Endodermal cell (in vitro differentiated cells): ENCODE measurements at regions not wholly inside any gene's neighbourhood (a gene's known extent, or its start where the extent isn't known, plus 50 kb on each side); places are given as distances from the start of the nearest gene placed in this dataset.

Source experiments
- DNase-seq: peaks from one replicate; pipeline ENCODE4 v3.0.0-alpha.2; 2017
- H3K27ac ChIP-seq: 2 replicates; pipeline ENCODE4 v1.5.1; 2013; ENCODE audit warnings: mild to moderate bottlenecking, low read depth, low read length, moderate library complexity
- H3K27me3 ChIP-seq: 2 replicates; pipeline ENCODE4 v1.6.1; 2013; ENCODE audit warnings: mild to moderate bottlenecking, low read length, moderate library complexity; ENCODE audit not compliant: insufficient read depth, control insufficient read depth, poor library complexity, severe bottlenecking
- H3K36me3 ChIP-seq: 2 replicates; pipeline ENCODE4 v1.7.0; 2013; ENCODE audit warnings: mild to moderate bottlenecking, low read length, moderate library complexity; ENCODE audit not compliant: control insufficient read depth, insufficient read depth
- H3K4me1 ChIP-seq: one replicate; pipeline ENCODE4 v1.7.0; 2013; ENCODE audit warnings: low read length; ENCODE audit not compliant: control insufficient read depth, insufficient read depth
- H3K4me3 ChIP-seq: 2 replicates; pipeline ENCODE4 v1.5.1; 2013; ENCODE audit warnings: mild to moderate bottlenecking, low read length, moderate library complexity
- H3K9ac ChIP-seq: 2 replicates; pipeline ENCODE4 v1.6.1; 2013; ENCODE audit warnings: mild to moderate bottlenecking, low read length, moderate library complexity; ENCODE audit not compliant: poor library complexity, severe bottlenecking; ENCODE audit errors: extremely low read depth
- H3K9me3 ChIP-seq: 2 replicates; pipeline ENCODE4 v1.6.1; 2013; ENCODE audit warnings: mild to moderate bottlenecking, low read length, moderate library complexity; ENCODE audit not compliant: control insufficient read depth
- H3K27ac Mint-ChIP-seq: 2 replicates; pipeline ENCODE4 v1.8.0; 2020; ENCODE audit warnings: mixed read lengths
- H3K27me3 Mint-ChIP-seq: 2 replicates; pipeline ENCODE4 v1.8.0; 2021; ENCODE audit warnings: mild to moderate bottlenecking, mixed read lengths; ENCODE audit not compliant: insufficient read depth
- H3K36me3 Mint-ChIP-seq: 2 replicates; pipeline ENCODE4 v1.8.0; 2020; ENCODE audit warnings: low read depth, mixed read lengths
- H3K4me1 Mint-ChIP-seq: 2 replicates; pipeline ENCODE4 v1.8.0; 2020; ENCODE audit warnings: mixed read lengths
- H3K4me3 Mint-ChIP-seq: 2 replicates; pipeline ENCODE4 v1.8.0; 2020; ENCODE audit warnings: mild to moderate bottlenecking, moderate library complexity, mixed read lengths
- H3K9me3 Mint-ChIP-seq: 2 replicates; pipeline ENCODE4 v1.8.0; 2020; ENCODE audit warnings: mild to moderate bottlenecking, mixed read lengths
- CTCF ChIP-seq: fragments of 200-600 bp; sonication (generic); conservative IDR thresholded peaks from 2 replicates; pipeline ENCODE4 v1.5.0; 2021; ENCODE audit warnings: antibody characterized with exemption, mild to moderate bottlenecking
- WGBS, 2 experiments: methylation state at CpG; one replicate each; pipeline versions ENCODE4 v1.1.5 to v1.1.7; 2013; ENCODE audit warnings: missing lambda C conversion rate in 2 of 2, mixed read lengths in 1 of 2; ENCODE audit not compliant: insufficient coverage in 1 of 2, insufficient read length in 1 of 2; 5-methylcytosine and 5-hydroxymethylcytosine counted together

GRCh38 chr2:239567786-239568185 lies 167.0 kb upstream of the HDAC4 start:
- TF ChIP-seq CTCF: no peak
- no peaks in the 10 kb centered on the region for H3K4me1 Mint-ChIP-seq
- H3K27ac ChIP-seq: no peak overlapping the region
- no peaks in the 10 kb centered on the region for H3K9me3 Mint-ChIP-seq
- H3K36me3 ChIP-seq: no peaks in the 10 kb centered on the region
- no peak overlapping the region for H3K4me3 Mint-ChIP-seq
- no peaks in the 10 kb centered on the region for H3K9me3 ChIP-seq
- H3K4me3 ChIP-seq: no peak overlapping the region
- H3K9ac ChIP-seq: no peak overlapping the region
- no peak overlapping the region for H3K27ac Mint-ChIP-seq
- DNase-seq: no peak
- no peaks in the 10 kb centered on the region for H3K27me3 ChIP-seq
- no peaks in the 10 kb centered on the region for H3K36me3 Mint-ChIP-seq
- H3K4me1 ChIP-seq: no peaks in the 10 kb centered on the region
- 92 to 100% methylated on average over 4 to 13 of the region's 13 CpGs for WGBS, 2 experiments
- no peaks in the 10 kb centered on the region for H3K27me3 Mint-ChIP-seq

GRCh38 chr2:239566995-239567568 lies 166.3 kb upstream of the HDAC4 start:
- H3K4me1 Mint-ChIP-seq: no peaks in the 10 kb centered on the region
- no peak for TF ChIP-seq CTCF
- H3K9me3 ChIP-seq: no peaks in the 10 kb centered on the region
- no peaks in the 10 kb centered on the region for H3K27me3 ChIP-seq
- H3K9me3 Mint-ChIP-seq: no peaks in the 10 kb centered on the region
- H3K4me3 ChIP-seq: no peak overlapping the region
- H3K27me3 Mint-ChIP-seq: no peaks in the 10 kb centered on the region
- no peaks in the 10 kb centered on the region for H3K36me3 Mint-ChIP-seq
- H3K27ac Mint-ChIP-seq: no peak overlapping the region
- no peak overlapping the region for H3K4me3 Mint-ChIP-seq
- no peak for DNase-seq
- WGBS, 2 experiments: 79 to 81% methylated on average over 6 to 10 of the region's 10 CpGs
- no peaks in the 10 kb centered on the region for H3K4me1 ChIP-seq
- no peak overlapping the region for H3K9ac ChIP-seq
- no peaks in the 10 kb centered on the region for H3K36me3 ChIP-seq
- no peak overlapping the region for H3K27ac ChIP-seq

GRCh38 chr2:239566162-239566994 lies 165.6 kb upstream of the HDAC4 start:
- H3K4me3 ChIP-seq: no peak overlapping the region
- no peak for TF ChIP-seq CTCF
- H3K4me1 ChIP-seq: no peaks in the 10 kb centered on the region
- Mint-ChIP-seq H3K27ac (no peak overlapping the region), H3K9me3 (no peaks in the 10 kb centered on the region), H3K4me3 (no peak overlapping the region), H3K36me3 (no peaks in the 10 kb centered on the region), H3K27me3 (no peaks in the 10 kb centered on the region), H3K4me1 (no peaks in the 10 kb centered on the region)
- WGBS, 2 experiments: 91 to 95% methylated on average over 11 to 15 of the region's 15 CpGs
- no peak overlapping the region for H3K9ac ChIP-seq
- no peaks in the 10 kb centered on the region for H3K36me3 ChIP-seq
- no peaks in the 10 kb centered on the region for H3K9me3 ChIP-seq
- H3K27ac ChIP-seq: no peak overlapping the region
- no peak for DNase-seq
- no peaks in the 10 kb centered on the region for H3K27me3 ChIP-seq
